ENCODE measurements at regions not wholly inside any gene's neighbourhood (a gene's known extent, or its start where the extent isn't known, plus 50 kb on each side); places are given as distances from the start of the nearest gene placed in this dataset.
A peak's percentile ranks its signal among the peaks of the same experiment; 100 is the strongest.
"Not testable (repeated sequence)": the region's sequence is repeated elsewhere in the genome, so short reads cannot be mapped to it uniquely, and the experiment has no call there.

DNA sequence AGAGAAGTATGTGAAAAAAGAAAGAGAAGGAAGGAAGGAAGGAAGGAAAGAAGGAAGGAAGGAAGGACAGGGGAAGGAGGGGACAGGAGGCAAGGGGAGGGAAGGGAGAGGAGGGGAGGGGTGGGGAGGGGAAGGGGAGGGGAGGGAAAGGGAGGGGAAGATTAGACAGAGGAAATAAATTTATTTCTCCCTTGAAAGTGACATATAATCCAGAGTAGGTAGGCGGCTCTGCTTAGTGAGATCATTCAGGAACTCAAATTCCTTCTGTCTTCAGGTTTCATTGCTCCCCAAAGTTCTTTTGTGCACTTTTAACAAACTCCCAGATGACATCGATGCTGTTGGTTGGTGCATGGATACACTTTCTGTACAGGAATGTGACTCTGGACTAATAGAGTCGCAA lies 594.7 kb upstream of the STEAP1 start:
- Mint-ChIP-seq H3K27ac (no peak overlapping the region), H3K36me3 (ENCODE audit: low read depth) (no peaks in the 10 kb centered on the region), H3K9me3 (no peaks in the 10 kb centered on the region), H3K4me1 (ENCODE audit: low read depth) (no peaks in the 10 kb centered on the region), H3K27me3 (ENCODE audit: low read depth) (no peaks in the 10 kb centered on the region), H3K4me3 (no peak overlapping the region)

DNA sequence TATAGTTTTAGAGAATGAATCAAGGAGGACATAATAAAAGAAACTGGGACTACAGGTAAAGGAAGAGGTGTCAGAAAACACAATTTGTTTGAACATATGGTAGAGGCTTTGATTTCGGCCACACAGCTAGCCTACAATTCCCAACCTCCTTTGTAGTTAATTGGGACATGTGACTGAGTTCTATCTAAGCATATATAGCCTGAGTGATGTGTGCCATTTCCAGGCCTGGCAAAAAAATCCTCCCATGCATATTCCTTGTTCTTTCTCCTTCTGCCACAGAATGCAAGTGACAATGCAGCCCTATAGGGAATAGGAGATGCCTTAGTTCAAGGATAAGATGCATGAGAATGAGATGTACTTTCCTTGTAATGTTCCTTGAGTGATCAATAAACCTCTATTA lies 590.7 kb upstream of the STEAP1 start:
- Mint-ChIP-seq H3K4me3 (no peak overlapping the region), H3K36me3 (ENCODE audit: low read depth) (no peaks in the 10 kb centered on the region)

DNA sequence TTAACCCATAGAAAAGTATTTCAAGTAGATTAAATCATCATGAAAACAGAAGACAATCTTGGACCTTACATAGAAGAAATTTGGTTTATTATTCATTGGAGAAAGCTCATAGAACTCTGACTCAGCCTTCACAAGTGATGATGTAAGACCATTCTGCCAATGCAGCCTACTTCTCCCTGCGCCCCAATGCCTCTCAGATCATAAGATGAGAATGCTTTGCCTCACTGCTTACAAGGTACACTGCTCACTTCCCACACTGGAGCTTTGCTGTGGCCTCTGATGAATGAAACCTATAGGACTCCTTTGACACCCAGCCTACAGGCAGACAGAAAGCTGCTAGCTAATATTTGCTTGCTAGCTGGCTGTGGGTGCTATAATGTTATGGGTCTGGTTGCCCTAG lies 569.4 kb upstream of the STEAP1 start:
- peaks cover 18% of the 10 kb centered on the region for H3K9me3 Mint-ChIP-seq
- H3K4me3 Mint-ChIP-seq: no peak overlapping the region
- H3K27ac Mint-ChIP-seq: no peak overlapping the region
- no peaks in the 10 kb centered on the region for H3K27me3 Mint-ChIP-seq (ENCODE audit: low read depth)
- no peaks in the 10 kb centered on the region for H3K4me1 Mint-ChIP-seq (ENCODE audit: low read depth)
- H3K36me3 Mint-ChIP-seq (ENCODE audit: low read depth): no peaks in the 10 kb centered on the region

More for the DNA sequence above, 590.7 kb upstream of the STEAP1 start:
- no peaks in the 10 kb centered on the region for H3K27me3 Mint-ChIP-seq (ENCODE audit: low read depth)
- H3K9me3 Mint-ChIP-seq: peaks cover 6% of the 10 kb centered on the region
- H3K27ac Mint-ChIP-seq: no peak overlapping the region
- H3K4me1 Mint-ChIP-seq (ENCODE audit: low read depth): no peaks in the 10 kb centered on the region

- H3K36me3 Mint-ChIP-seq (ENCODE audit: low read depth): no peaks in the 10 kb centered on the region
- H3K9me3 Mint-ChIP-seq: peaks cover 6% of the 10 kb centered on the region
- H3K4me3 Mint-ChIP-seq: no peak overlapping the region
- no peak overlapping the region for H3K27ac Mint-ChIP-seq
- peaks cover 3% of the 10 kb centered on the region for H3K27me3 Mint-ChIP-seq (ENCODE audit: low read depth)
- H3K4me1 Mint-ChIP-seq (ENCODE audit: low read depth): no peaks in the 10 kb centered on the region
These were observed 561.1 kb upstream of the STEAP1 start for GRCh38 chr7:89593125-89593524.

DNA sequence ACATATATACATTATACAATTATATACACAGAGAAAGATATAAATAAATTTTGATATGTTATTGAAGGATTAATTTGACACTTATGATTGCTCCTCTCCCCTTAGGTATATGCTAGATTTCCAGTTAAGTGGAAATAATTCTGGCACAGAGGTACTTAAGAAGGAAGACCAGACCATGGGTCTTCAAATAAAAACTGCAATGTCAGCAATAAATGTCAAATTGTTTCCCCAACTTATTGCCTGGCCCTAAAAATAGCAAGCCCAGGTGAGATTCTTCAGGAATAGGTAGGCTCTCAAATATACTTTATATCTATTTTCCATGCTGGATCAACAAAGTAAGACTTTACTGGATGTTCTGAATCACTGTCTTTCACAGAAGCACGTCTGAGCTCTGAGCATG lies 551.3 kb upstream of the STEAP1 start:
- Mint-ChIP-seq H3K36me3 (ENCODE audit: low read depth) (peaks cover 9% of the 10 kb centered on the region), H3K27ac (no peak overlapping the region), H3K4me3 (no peak overlapping the region), H3K9me3 (peaks cover 11% of the 10 kb centered on the region), H3K4me1 (ENCODE audit: low read depth) (peaks cover 19% of the 10 kb centered on the region), H3K27me3 (ENCODE audit: low read depth) (no peaks in the 10 kb centered on the region)

DNA sequence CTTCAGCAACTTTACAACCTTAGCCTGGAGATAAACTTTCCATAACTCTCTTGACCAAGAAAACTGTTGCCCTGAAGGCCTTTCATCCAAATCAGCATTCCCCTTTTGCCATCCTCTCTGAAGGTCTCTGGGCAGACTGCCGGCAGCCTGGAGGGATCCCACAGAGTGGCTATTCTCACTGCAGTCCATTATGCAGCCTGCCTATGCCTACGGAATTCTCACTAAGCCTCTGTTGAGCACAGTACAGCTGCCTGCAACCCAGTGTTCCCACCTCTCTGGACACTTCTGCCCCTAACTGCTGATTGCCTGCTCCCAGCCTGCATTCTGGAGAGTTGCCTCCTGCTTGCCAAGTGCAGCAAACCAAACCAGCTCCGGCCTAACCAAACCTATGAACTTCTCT lies 548.9 kb upstream of the STEAP1 start:
- no peak overlapping the region for H3K4me3 Mint-ChIP-seq
- H3K36me3 Mint-ChIP-seq (ENCODE audit: low read depth): peaks cover 12% of the 10 kb centered on the region
- H3K9me3 Mint-ChIP-seq: peaks cover 6% of the 10 kb centered on the region
- peaks cover 32% of the 10 kb centered on the region for H3K4me1 Mint-ChIP-seq (ENCODE audit: low read depth)
- no peak overlapping the region for H3K27ac Mint-ChIP-seq
- H3K27me3 Mint-ChIP-seq (ENCODE audit: low read depth): no peaks in the 10 kb centered on the region

DNA sequence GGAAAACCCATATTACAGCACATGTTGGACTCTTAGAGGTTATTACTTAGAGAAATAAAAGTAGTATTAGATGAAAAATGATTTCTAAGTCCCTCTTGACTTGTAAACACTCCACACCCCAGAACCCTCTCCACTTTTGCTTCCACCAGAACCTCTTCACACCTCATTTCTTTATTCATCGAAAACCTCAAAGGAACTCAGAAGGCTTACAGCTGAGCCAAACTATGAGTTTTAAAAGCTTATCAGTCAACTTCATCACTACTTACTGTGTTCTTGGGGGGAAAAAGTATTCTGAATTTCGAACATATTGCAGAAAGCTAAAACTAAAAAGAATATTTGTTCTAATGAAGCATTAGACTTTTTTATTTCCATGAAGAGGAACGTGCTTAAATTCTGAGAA lies 547.8 kb upstream of the STEAP1 start:
- Mint-ChIP-seq H3K4me3 (peak overlapping the region; percentile 27), H3K27ac (peak overlapping the region; percentile 77), H3K36me3 (ENCODE audit: low read depth) (peaks cover 8% of the 10 kb centered on the region), H3K9me3 (no peaks in the 10 kb centered on the region), H3K27me3 (ENCODE audit: low read depth) (no peaks in the 10 kb centered on the region), H3K4me1 (ENCODE audit: low read depth) (peaks cover 32% of the 10 kb centered on the region)

DNA sequence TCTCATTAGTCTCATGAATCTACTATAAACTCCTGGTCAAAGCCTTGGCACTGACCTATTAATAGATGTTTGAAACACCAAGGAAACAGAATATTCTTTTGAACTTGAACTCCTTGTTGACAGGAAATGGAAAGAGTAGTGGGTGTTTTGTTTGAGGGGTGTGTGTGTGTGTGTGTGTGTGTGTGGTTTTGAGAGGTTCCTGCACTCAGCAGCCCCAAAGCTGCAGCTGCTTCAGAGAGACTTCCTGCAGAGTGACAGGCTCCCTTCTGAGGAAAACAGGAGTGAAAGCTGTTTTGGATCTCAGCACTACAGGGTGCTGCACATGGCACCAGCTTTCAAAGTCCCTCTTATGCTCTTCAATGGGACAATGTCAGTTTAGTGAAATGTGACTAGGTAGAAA lies 546.5 kb upstream of the STEAP1 start:
- Mint-ChIP-seq H3K36me3 (ENCODE audit: low read depth) (peaks cover 6% of the 10 kb centered on the region), H3K4me1 (ENCODE audit: low read depth) (peaks cover 32% of the 10 kb centered on the region), H3K27ac (peak overlapping the region; percentile 77), H3K27me3 (ENCODE audit: low read depth) (no peaks in the 10 kb centered on the region), H3K9me3 (no peaks in the 10 kb centered on the region), H3K4me3 (peak overlapping the region; percentile 63)

DNA sequence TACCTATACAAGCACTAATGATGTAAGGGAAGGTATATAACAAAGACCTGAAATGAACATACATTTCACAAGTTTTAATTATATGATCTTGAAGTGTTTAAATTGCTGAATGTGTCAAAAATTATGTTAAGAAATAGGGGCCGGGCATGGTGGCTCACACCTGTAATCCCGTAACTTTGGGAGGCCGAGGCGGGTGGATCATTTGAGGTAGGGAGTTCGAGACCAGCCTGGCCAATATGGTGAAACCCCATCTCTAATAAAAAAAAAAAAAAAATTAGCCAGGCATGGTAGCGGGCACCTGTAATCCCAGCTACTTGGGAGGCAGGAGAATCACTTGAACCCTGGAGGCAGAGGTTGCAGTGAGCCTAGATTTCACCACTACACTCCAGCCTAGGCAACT lies 537.4 kb upstream of the STEAP1 start:
- H3K4me1 Mint-ChIP-seq (ENCODE audit: low read depth); H3K27ac Mint-ChIP-seq; H3K27me3 Mint-ChIP-seq (ENCODE audit: low read depth); H3K4me3 Mint-ChIP-seq; H3K36me3 Mint-ChIP-seq (ENCODE audit: low read depth); H3K9me3 Mint-ChIP-seq: not testable (repeated sequence)

- Mint-ChIP-seq H3K4me3 (no peak overlapping the region), H3K27ac (no peak overlapping the region), H3K4me1 (ENCODE audit: low read depth) (peaks cover 16% of the 10 kb centered on the region), H3K27me3 (ENCODE audit: low read depth) (no peaks in the 10 kb centered on the region), H3K36me3 (ENCODE audit: low read depth) (no peaks in the 10 kb centered on the region), H3K9me3 (no peaks in the 10 kb centered on the region)
These were observed 536.0 kb upstream of the STEAP1 start for GRCh38 chr7:89618274-89618673.

GRCh38 chr7:89621925-89622641 lies 532.2 kb upstream of the STEAP1 start:
- no peaks in the 10 kb centered on the region for H3K36me3 Mint-ChIP-seq (ENCODE audit: low read depth)
- H3K9me3 Mint-ChIP-seq: no peaks in the 10 kb centered on the region
- no peak overlapping the region for H3K4me3 Mint-ChIP-seq
- H3K27me3 Mint-ChIP-seq (ENCODE audit: low read depth): no peaks in the 10 kb centered on the region
- no peak overlapping the region for H3K27ac Mint-ChIP-seq
- H3K4me1 Mint-ChIP-seq (ENCODE audit: low read depth): peaks cover 16% of the 10 kb centered on the region

DNA sequence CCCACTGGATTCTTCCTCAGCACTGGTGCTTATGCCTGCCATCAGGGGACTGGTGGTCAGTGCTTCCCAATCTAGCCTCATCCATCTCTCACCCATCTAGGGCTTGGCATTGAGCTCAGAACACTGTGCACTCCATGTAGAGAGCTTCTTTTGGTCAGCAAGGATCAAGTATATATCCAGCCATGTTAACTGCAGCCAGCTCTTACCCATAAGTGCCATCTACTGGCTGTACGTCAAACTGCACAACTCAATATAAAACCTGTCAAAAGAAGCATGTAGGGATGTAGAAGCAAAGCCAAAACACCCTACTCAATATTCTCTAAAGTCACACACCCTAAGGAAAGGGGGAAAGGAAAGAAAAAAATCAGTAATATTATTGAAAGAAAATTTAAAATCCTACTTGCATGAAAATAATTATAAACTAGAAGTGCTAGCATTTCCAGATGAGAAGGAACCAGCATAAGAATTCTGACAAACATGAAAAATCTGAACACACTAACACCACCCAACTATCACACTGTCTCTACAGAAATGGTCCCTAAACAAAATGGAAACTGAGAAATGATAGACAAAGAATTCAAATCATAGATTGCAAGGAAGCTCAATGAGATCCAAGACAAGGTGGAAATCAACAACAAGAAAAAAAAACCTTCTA lies 531.1 kb upstream of the STEAP1 start:
- peaks cover 16% of the 10 kb centered on the region for H3K4me1 Mint-ChIP-seq (ENCODE audit: low read depth)
- H3K27me3 Mint-ChIP-seq (ENCODE audit: low read depth): no peaks in the 10 kb centered on the region
- no peaks in the 10 kb centered on the region for H3K9me3 Mint-ChIP-seq
- peak overlapping the region; percentile 55 for H3K27ac Mint-ChIP-seq
- H3K4me3 Mint-ChIP-seq: no peak overlapping the region
- H3K36me3 Mint-ChIP-seq (ENCODE audit: low read depth): no peaks in the 10 kb centered on the region

DNA sequence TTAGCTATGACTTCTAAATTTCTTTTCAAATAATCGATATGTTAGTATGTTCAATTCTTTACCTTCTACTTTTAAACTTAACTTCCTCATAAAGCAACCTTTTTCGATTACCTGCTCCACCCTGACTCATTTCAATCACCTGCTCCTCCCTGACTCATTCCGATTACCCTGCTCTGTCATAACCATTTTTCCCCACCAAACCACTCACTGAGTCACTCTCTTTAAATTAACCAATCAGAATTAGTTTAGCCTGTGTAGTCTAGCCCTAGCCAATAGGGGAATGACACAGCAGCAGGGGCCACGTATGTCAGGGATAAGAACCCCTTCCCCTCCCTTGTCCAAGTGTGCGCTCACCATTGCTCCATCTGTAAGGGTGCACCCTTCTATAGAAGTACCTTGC lies 530.1 kb upstream of the STEAP1 start:
- H3K27me3 Mint-ChIP-seq (ENCODE audit: low read depth); H3K4me3 Mint-ChIP-seq; H3K27ac Mint-ChIP-seq; H3K9me3 Mint-ChIP-seq; H3K36me3 Mint-ChIP-seq (ENCODE audit: low read depth): not testable (repeated sequence)
- peaks cover 16% of the 10 kb centered on the region for H3K4me1 Mint-ChIP-seq (ENCODE audit: low read depth)

GRCh38 chr7:89648509-89648908 lies 505.8 kb upstream of the STEAP1 start:
- no peaks in the 10 kb centered on the region for H3K36me3 Mint-ChIP-seq (ENCODE audit: low read depth)
- H3K27ac Mint-ChIP-seq: no peak overlapping the region
- H3K4me1 Mint-ChIP-seq (ENCODE audit: low read depth): no peaks in the 10 kb centered on the region
- H3K4me3 Mint-ChIP-seq: no peak overlapping the region
- H3K9me3 Mint-ChIP-seq: no peaks in the 10 kb centered on the region
- H3K27me3 Mint-ChIP-seq (ENCODE audit: low read depth): no peaks in the 10 kb centered on the region

DNA sequence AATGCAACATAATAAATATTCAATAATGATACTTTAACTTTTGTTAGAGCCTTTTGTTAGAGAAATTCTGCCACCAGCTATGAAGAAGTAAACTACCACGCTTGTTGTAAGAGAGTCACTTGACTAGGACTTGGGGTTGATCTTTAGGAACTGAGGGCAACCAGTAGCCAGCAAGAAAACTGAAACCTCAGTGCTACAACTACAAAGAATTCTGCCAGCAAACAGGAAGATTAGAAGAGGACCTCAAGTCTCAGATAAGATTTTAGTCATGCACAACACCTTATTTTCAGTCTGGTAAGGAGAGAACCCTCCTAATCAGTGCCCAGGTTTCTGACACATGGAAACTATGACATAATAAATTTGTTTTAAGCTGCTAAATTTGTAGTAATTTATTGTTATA lies 498.3 kb upstream of the STEAP1 start:
- H3K27ac Mint-ChIP-seq: no peak overlapping the region
- no peaks in the 10 kb centered on the region for H3K4me1 Mint-ChIP-seq (ENCODE audit: low read depth)
- no peaks in the 10 kb centered on the region for H3K9me3 Mint-ChIP-seq
- H3K36me3 Mint-ChIP-seq (ENCODE audit: low read depth): no peaks in the 10 kb centered on the region
- no peaks in the 10 kb centered on the region for H3K27me3 Mint-ChIP-seq (ENCODE audit: low read depth)
- no peak overlapping the region for H3K4me3 Mint-ChIP-seq
